GM12878 (cell line): ENCODE measurements at regions not wholly inside any gene's neighbourhood (a gene's known extent, or its start where the extent isn't known, plus 50 kb on each side); places are given as distances from the start of the nearest gene placed in this dataset.

ENCODE experiments used
- CEBPB ChIP-seq, 2 experiments: fragments of 150-350 bp in 1 of 2; IDR thresholded peaks; 2 replicates each; pipeline ENCODE4 v1.6.1; 2012 to 2014; ENCODE audit warnings: low read depth in 2 of 2, low read length in 2 of 2, borderline replicate concordance in 1 of 2, inconsistent platforms in 1 of 2
- CREB1 ChIP-seq: IDR thresholded peaks from 2 replicates; pipeline ENCODE4 v1.6.1; 2012; ENCODE audit warnings: low read depth, mild to moderate bottlenecking, inconsistent platforms
- FOXM1 ChIP-seq: IDR thresholded peaks from 2 replicates; pipeline ENCODE4 v1.6.1; 2012; ENCODE audit warnings: low read depth, mild to moderate bottlenecking, inconsistent platforms, low read length, moderate library complexity
- POLR2A ChIP-seq: IDR thresholded peaks from 2 replicates; pipeline ENCODE4 v1.6.1; 2011; ENCODE audit warnings: low read depth, mild to moderate bottlenecking, low read length
- POLR2AphosphoS2 ChIP-seq: IDR thresholded peaks from 2 replicates; pipeline ENCODE4 v1.6.1; 2011; ENCODE audit warnings: low read depth, mild to moderate bottlenecking, low read length, improper control_type of control experiment, moderate library complexity
- RCOR1 ChIP-seq: conservative IDR thresholded peaks from 2 replicates; pipeline ENCODE4 v1.6.1; 2012; ENCODE audit warnings: low read depth, low read length, improper control_type of control experiment
- SPI1 ChIP-seq: IDR thresholded peaks from 2 replicates; pipeline ENCODE4 v1.6.1; 2011; ENCODE audit warnings: low read depth, mild to moderate bottlenecking, low read length, moderate library complexity, borderline replicate concordance; ENCODE audit not compliant: insufficient read depth
- ZNF384 ChIP-seq: IDR thresholded peaks from 2 replicates; pipeline ENCODE4 v1.6.1; 2012; ENCODE audit warnings: low read depth, mild to moderate bottlenecking, low read length, improper control_type of control experiment, borderline replicate concordance
- TF ChIP-seq, protein P1 (sequence below): IDR thresholded peaks from 2 replicates; pipeline ENCODE4 v1.6.1; 2011; ENCODE audit warnings: borderline replicate concordance, low read depth, mild to moderate bottlenecking, moderate library complexity, mixed read lengths, low read length; ENCODE audit not compliant: insufficient read depth; ENCODE audit errors: extremely low read length
- TF ChIP-seq, protein P2 (sequence below), 3 experiments: IDR thresholded peaks in 2 of 3; conservative IDR thresholded peaks in 1 of 3; 2 replicates each; pipeline ENCODE4 v1.5.1; 2011; ENCODE audit warnings: low read depth in 3 of 3, low read length in 3 of 3, mild to moderate bottlenecking in 3 of 3, control low read depth in 2 of 3, moderate library complexity in 2 of 3, inconsistent platforms in 1 of 3, mixed read lengths in 1 of 3; ENCODE audit not compliant: control insufficient read depth in 2 of 3, insufficient read depth in 1 of 3; ENCODE audit errors: extremely low read depth in 1 of 3
- TF ChIP-seq, protein P3 (sequence below): IDR thresholded peaks from 2 replicates; pipeline ENCODE4 v1.6.1; 2012; ENCODE audit warnings: low read depth, low read length, improper control_type of control experiment

DNA sequence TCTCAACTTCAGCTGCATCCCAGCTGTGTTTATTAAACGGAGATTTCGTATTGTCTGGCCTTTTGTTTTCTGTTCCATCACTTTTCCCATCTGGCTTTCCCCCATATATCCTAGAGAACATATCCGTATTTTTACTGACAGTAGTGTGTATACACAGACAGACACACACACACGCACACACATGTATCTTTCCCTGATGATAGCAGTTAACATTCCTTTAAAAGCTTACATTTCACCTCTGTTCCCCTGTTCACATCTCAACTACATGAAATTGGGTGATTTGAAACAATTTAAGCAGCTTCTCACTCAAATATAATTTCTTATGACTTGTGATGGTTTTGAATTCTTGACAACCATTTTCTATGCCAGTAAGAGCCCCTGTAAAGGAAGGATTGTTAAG lies 207.1 kb upstream of the CEP162 start:
- TF ChIP-seq, protein P1, sequence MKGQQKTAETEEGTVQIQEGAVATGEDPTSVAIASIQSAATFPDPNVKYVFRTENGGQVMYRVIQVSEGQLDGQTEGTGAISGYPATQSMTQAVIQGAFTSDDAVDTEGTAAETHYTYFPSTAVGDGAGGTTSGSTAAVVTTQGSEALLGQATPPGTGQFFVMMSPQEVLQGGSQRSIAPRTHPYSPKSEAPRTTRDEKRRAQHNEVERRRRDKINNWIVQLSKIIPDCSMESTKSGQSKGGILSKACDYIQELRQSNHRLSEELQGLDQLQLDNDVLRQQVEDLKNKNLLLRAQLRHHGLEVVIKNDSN, result no peak
- TF ChIP-seq, protein P2, sequence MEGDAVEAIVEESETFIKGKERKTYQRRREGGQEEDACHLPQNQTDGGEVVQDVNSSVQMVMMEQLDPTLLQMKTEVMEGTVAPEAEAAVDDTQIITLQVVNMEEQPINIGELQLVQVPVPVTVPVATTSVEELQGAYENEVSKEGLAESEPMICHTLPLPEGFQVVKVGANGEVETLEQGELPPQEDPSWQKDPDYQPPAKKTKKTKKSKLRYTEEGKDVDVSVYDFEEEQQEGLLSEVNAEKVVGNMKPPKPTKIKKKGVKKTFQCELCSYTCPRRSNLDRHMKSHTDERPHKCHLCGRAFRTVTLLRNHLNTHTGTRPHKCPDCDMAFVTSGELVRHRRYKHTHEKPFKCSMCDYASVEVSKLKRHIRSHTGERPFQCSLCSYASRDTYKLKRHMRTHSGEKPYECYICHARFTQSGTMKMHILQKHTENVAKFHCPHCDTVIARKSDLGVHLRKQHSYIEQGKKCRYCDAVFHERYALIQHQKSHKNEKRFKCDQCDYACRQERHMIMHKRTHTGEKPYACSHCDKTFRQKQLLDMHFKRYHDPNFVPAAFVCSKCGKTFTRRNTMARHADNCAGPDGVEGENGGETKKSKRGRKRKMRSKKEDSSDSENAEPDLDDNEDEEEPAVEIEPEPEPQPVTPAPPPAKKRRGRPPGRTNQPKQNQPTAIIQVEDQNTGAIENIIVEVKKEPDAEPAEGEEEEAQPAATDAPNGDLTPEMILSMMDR (IDR thresholded peaks at IDR 0.05 in 2 of 3, conservative IDR thresholded peaks at IDR 0.05 in 1 of 3; ENCODE audit: control insufficient read depth in 2 of 3, extremely low read depth in 1 of 3, insufficient read depth in 1 of 3, low read depth in 3 of 3, low read length in 3 of 3), result no peak
- TF ChIP-seq ZNF384 (no peak), CREB1 (no peak), FOXM1 (no peak), CEBPB (IDR thresholded peaks at IDR 0.05; ENCODE audit: borderline replicate concordance in 1 of 2, low read depth in 2 of 2, low read length in 2 of 2) (no peak), POLR2A (no peak), RCOR1 (no peak), POLR2AphosphoS2 (no peak), SPI1 (no peak)
- TF ChIP-seq, protein P3, sequence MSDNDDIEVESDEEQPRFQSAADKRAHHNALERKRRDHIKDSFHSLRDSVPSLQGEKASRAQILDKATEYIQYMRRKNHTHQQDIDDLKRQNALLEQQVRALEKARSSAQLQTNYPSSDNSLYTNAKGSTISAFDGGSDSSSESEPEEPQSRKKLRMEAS, result no peak
